Transverse colon (tissue), 4 donors: ENCODE measurements at regions not wholly inside any gene's neighbourhood (a gene's known extent, or its start where the extent isn't known, plus 50 kb on each side); places are given as distances from the start of the nearest gene placed in this dataset.
"Not testable (repeated sequence)": the region's sequence is repeated elsewhere in the genome, so short reads cannot be mapped to it uniquely, and the experiment has no call there.

Experiments used
- DNase-seq: peaks from one replicate; pipeline ENCODE4 v3.0.0-alpha.2; 2019
- H3K27ac ChIP-seq, 4 donors: fragments of 200-600 bp; sonication (generic); 2 replicates each; pipeline ENCODE4 v1.5.1; 2016 to 2018; ENCODE audit warnings: inconsistent platforms in 4 of 4
- H3K27me3 ChIP-seq: fragments of 200-600 bp; sonication (generic); 2 replicates; pipeline ENCODE4 v1.5.1; 2017; ENCODE audit warnings: inconsistent platforms
- H3K36me3 ChIP-seq, 4 donors: fragments of 200-600 bp; sonication (generic); 2 replicates each; pipeline ENCODE4 v1.5.1; 2017 to 2019; ENCODE audit warnings: inconsistent platforms in 4 of 4
- H3K4me1 ChIP-seq, 4 donors: fragments of 200-600 bp; sonication (generic); 2 replicates each; pipeline ENCODE4 v1.5.1; 2017 to 2020; ENCODE audit warnings: inconsistent platforms in 4 of 4
- H3K4me3 ChIP-seq, 4 donors: fragments of 200-600 bp; sonication (generic); 1 replicate in 1 of 4; 2 replicates in 3 of 4; pipeline versions ENCODE4 v1.5.1 to v1.6.1; 2017 to 2019; ENCODE audit warnings: inconsistent platforms in 4 of 4
- H3K9me3 ChIP-seq, 2 donors: fragments of 200-600 bp; sonication (generic); 2 replicates each; pipeline ENCODE4 v1.5.1; 2017 to 2019; ENCODE audit warnings: inconsistent platforms in 2 of 2
- EP300 ChIP-seq: sonication (generic); formaldehyde crosslinking; IDR thresholded peaks from one replicate; pipeline ENCODE4 v1.6.1; 2017; ENCODE audit warnings: antibody characterized with exemption, low read depth
- POLR2A ChIP-seq: fragments of 450-650 bp; IDR thresholded peaks from one replicate; pipeline ENCODE4 v1.6.1; 2016; ENCODE audit warnings: antibody characterized with exemption, mild to moderate bottlenecking, moderate library complexity
- POLR2AphosphoS5 ChIP-seq, 3 donors: sonication (generic); formaldehyde crosslinking; IDR thresholded peaks; one replicate each; pipeline ENCODE4 v1.6.1; 2016; ENCODE audit warnings: antibody characterized with exemption in 3 of 3
- WGBS, 2 donors: methylation state at CpG; one replicate each; pipeline ENCODE4 v1.1.5; 2018; ENCODE audit warnings: low coverage in 1 of 2; 5-methylcytosine and 5-hydroxymethylcytosine counted together
- in situ Hi-C, 4 donors: fragments of 200-750 bp; cut with MboI; loops; one replicate each; pipeline versions ENCODE4 v1.15.0 to v1.15.1; 2017; ENCODE audit warnings: low sequenced_read_pairs in 3 of 4, low pct_ligation_motif_present in 1 of 4, low pct_unique_long_range_greater_than_20kb in 1 of 4
- intact Hi-C: fragments of 100-400 bp; cut with DNase I; formaldehyde crosslinking; loops from one replicate; pipeline ENCODE4 v1.15.1; 2023; ENCODE audit warnings: low total_unique reads
- TF ChIP-seq, protein P1 (sequence below), 5 experiments: fragments of 200-600 bp in 3 of 5; fragments of 450-650 bp in 2 of 5; sonication (generic) in 3 of 5; IDR thresholded peaks; 1 replicate in 2 of 5; 2 replicates in 3 of 5; pipeline ENCODE4 v1.5.1; 2016 to 2017; ENCODE audit warnings: antibody characterized with exemption in 5 of 5, inconsistent platforms in 3 of 5, mild to moderate bottlenecking in 2 of 5, moderate library complexity in 1 of 5

DNA sequence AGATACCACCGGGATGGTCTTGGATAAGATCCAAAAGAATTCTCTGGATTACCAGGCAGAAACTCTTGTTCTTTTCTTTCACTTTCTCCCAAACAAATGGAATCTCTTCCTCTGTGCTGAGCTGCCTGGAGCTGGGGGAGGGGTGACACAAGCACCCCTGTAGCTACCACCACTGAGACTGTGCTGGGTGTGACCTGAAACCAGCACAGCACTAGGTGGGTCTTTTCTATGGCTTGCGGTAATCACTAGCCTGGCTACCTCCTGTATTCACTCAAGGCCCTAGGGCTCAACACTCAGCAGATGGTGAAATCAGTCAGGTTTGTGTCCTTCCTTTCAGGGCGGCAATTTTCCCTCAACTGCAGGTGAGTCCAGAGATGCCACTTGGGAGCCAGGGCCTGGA lies 122.4 kb upstream of the CENPW start:
- Histone ChIP-seq H3K27ac (no peak overlapping the region), H3K9me3 (no peaks in the 10 kb centered on the region), H3K27me3 (no peaks in the 10 kb centered on the region), H3K36me3 (no peaks in the 10 kb centered on the region), H3K4me3 (no peak overlapping the region), H3K4me1 (no peaks in the 10 kb centered on the region)
- in situ Hi-C loops, result no loop called here
- no peak for DNase-seq
- TF ChIP-seq POLR2AphosphoS5 (IDR thresholded peaks at IDR 0.05), result no peak
- TF ChIP-seq, protein P1, sequence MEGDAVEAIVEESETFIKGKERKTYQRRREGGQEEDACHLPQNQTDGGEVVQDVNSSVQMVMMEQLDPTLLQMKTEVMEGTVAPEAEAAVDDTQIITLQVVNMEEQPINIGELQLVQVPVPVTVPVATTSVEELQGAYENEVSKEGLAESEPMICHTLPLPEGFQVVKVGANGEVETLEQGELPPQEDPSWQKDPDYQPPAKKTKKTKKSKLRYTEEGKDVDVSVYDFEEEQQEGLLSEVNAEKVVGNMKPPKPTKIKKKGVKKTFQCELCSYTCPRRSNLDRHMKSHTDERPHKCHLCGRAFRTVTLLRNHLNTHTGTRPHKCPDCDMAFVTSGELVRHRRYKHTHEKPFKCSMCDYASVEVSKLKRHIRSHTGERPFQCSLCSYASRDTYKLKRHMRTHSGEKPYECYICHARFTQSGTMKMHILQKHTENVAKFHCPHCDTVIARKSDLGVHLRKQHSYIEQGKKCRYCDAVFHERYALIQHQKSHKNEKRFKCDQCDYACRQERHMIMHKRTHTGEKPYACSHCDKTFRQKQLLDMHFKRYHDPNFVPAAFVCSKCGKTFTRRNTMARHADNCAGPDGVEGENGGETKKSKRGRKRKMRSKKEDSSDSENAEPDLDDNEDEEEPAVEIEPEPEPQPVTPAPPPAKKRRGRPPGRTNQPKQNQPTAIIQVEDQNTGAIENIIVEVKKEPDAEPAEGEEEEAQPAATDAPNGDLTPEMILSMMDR (IDR thresholded peaks at IDR 0.05), result no peak
- no peak for TF ChIP-seq EP300
- no peak for TF ChIP-seq POLR2A
- intact Hi-C loops, result loop anchor here (5.0 kb wide), 1 partner anchor 1835 kb away; no protein-coding TSS in a partner anchor
- WGBS, 2 donors, result 96% methylated on average over 3 of the region's 3 CpGs; no CpG with 5 or more reads in 1 of the 2 donors

DNA sequence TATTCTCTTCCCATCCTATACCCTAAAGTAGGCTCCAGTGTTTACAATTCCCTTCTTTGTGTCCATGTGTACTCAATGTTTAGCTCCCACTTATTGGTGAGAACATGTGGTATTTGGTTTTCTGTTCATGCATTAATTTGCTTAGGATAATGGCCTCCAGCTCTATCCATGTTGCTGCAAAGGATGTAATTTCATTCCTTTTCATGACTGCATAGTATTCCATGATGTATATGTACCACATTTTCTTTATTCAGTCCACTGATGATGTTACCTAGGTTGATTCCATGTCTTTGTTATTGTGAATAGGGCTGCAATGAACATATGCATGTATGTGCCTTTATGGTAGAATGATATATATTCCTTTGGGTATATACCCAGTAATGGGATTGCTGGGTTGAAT lies 119.0 kb upstream of the CENPW start:
- H3K9me3 ChIP-seq, in situ Hi-C loops, H3K4me1 ChIP-seq, DNase-seq, H3K4me3 ChIP-seq, H3K27me3 ChIP-seq, intact Hi-C loops, H3K27ac ChIP-seq, H3K36me3 ChIP-seq: not testable (repeated sequence)

DNA sequence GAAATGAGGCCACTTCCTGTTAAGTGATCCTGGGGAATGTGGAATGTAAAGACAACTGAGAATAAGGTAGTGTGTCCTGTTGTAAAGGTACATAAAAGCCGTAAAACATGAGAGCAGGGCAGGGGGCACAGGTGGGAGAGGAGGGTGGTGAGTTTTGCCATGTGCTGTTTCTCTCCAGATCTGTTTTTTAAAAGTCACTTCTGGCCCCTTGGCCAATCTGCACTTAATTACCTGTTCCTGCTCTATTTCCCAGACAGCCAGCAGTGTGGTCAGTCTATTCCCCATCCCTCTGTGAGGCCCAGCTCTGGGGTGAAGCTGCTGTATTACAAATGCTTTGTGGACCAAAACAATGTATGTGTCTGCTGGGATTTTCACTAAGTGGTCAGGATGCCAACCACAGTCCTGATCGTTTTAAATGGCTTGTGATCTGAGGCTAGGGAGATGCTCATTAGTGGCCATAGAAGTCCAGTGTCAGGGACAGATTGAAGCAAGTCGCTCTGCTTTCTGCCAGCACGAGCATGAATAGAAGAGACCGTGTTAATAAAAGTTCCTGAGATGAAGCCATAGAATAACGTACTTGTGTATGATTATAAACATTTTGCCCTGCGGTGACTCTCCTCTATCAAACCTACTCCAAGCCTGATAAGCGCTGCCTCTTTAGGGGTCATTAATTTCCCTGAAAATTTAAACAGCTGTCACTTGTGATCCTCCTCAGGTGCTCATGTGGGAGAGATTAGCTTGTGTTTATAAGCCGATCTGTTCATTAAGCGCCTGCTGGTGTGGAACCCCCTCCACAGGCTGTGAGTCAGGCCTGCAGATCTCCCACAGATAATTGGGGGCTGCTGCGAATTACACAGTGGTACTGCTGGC lies 111.8 kb upstream of the CENPW start:
- WGBS, 2 donors, result 80 to 82% methylated on average over 3 to 11 of the region's 11 CpGs
- Histone ChIP-seq H3K4me1 (no peaks in the 10 kb centered on the region), H3K4me3 (no peak overlapping the region), H3K27ac (no peak overlapping the region), H3K9me3 (no peaks in the 10 kb centered on the region), H3K27me3 (no peaks in the 10 kb centered on the region), H3K36me3 (no peaks in the 10 kb centered on the region)
- DNase-seq, result no peak
- no peak for TF ChIP-seq POLR2A
- no peak for TF ChIP-seq POLR2AphosphoS5 (IDR thresholded peaks at IDR 0.05)
- no peak for TF ChIP-seq EP300
- TF ChIP-seq, protein P1 (IDR thresholded peaks at IDR 0.05), result no peak
- intact Hi-C loops, result no loop called here
- in situ Hi-C loops, result no loop called here

DNA sequence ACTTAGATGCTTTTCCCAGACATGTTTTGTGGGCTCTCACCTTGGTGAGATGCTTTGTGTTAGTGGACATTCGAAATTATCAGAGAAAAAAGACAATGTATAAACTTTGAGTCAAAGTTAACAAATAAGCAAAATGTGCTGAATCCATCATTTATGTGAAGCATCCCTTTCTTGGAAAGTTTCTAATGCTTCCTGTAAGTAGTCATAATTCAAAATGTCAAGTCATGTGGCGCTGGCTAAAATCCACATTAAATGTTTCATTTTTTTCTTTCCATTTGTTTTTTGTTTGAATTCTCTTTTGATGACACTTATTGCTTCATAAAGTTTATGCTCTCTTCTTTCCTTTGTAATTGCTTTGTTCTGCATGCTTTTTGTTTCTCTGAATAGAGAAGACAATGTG lies 107.2 kb upstream of the CENPW start:
- H3K27ac ChIP-seq, result no peak overlapping the region
- H3K27me3 ChIP-seq, result no peaks in the 10 kb centered on the region
- 49 to 58% methylated on average over 2 of the region's 2 CpGs for WGBS, 2 donors
- in situ Hi-C loops (no loop called here), intact Hi-C loops (no loop called here)
- no peak overlapping the region for H3K4me3 ChIP-seq
- DNase-seq, result no peak
- H3K9me3 ChIP-seq, result no peaks in the 10 kb centered on the region
- H3K4me1 ChIP-seq, result no peaks in the 10 kb centered on the region
- H3K36me3 ChIP-seq, result no peaks in the 10 kb centered on the region
- TF ChIP-seq, protein P1 (IDR thresholded peaks at IDR 0.05), result no peak
- TF ChIP-seq EP300, result no peak
- TF ChIP-seq POLR2A, result no peak

DNA sequence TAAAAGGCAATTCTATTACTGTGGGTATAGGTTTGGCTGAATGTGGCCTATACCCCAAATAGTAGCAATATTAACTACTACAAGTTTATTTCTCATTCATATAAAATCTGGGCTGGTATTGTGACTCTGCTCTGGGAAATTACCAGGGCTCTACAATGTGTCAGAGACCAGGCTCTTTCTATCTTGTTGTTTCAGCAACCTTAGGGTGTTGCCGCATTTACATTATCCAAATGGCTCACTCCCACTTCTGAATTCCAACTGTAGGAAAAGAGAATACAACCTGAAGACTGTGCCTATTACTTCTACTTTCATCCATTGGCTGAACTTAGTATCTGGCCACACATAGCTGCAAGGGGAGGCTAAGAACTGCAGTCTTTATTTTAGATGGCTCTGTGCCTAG lies 106.7 kb upstream of the CENPW start:
- Histone ChIP-seq H3K27me3 (no peaks in the 10 kb centered on the region), H3K36me3 (no peaks in the 10 kb centered on the region), H3K4me3 (no peak overlapping the region), H3K9me3 (no peaks in the 10 kb centered on the region), H3K27ac (no peak overlapping the region), H3K4me1 (no peaks in the 10 kb centered on the region)
- DNase-seq, result no peak
- TF ChIP-seq POLR2AphosphoS5 (IDR thresholded peaks at IDR 0.05), result no peak
- TF ChIP-seq, protein P1 (IDR thresholded peaks at IDR 0.05), result no peak
- TF ChIP-seq EP300, result no peak
- no peak for TF ChIP-seq POLR2A
- in situ Hi-C loops, result no loop called here
- intact Hi-C loops, result no loop called here
- WGBS, 2 donors, result 92 to 97% methylated on average over 1 of the region's 1 CpG
